Heart left ventricle (tissue), 13 donors: ENCODE measurements at regions not wholly inside any gene's neighbourhood (a gene's known extent, or its start where the extent isn't known, plus 50 kb on each side); places are given as distances from the start of the nearest gene placed in this dataset.
"Not testable (repeated sequence)": the region's sequence is repeated elsewhere in the genome, so short reads cannot be mapped to it uniquely, and the experiment has no call there.

Experiments used
- POLR2A ChIP-seq, 2 donors: fragments of 450-650 bp; IDR thresholded peaks; one replicate each; pipeline ENCODE4 v1.6.1; 2017; ENCODE audit warnings: antibody characterized with exemption in 2 of 2, mild to moderate bottlenecking in 2 of 2, moderate library complexity in 2 of 2
- TF ChIP-seq, protein P1 (sequence below), 12 donors: fragments of 200-600 bp; sonication (generic) in 4 of 12; IDR thresholded peaks; one replicate each; pipeline versions ENCODE4 v1.5.0 to v1.8.0; 2018 to 2022; ENCODE audit warnings: antibody characterized with exemption in 12 of 12, mild to moderate bottlenecking in 5 of 12
- donor health status: ischemic (EF 13 %, LVEDD 7.1; RV severe dilation, severe dysfunction).
- donor health status: DM: no; HTN: yes; CAD: no.
- donor health status: DM: no; HTN: no; CAD: no.
- donor health status: ischemic (EF 25% LVEDD 6.9; RV normal size, moderate dysfunction).
- donor health status: ischemic (EF 25% LVEDD 5.7; RV mildly dilated, moderate dysfunction).
- donor health status: ischemic (EF 35%, LVEDD 5.7; RV mildly dilated, moderate dysfunction).
- donor health status: nonischemic (EF 11% LVEDD 7.7; RV severe dilation, severe dysfunction).
- donor health status: DM: yes; HTN: yes; CAD: no.
- donor health status: PGD.
- donor health status: ischemic (EF 29% LVEDD 5.4; RV normal size, mild dysfunction).
- donor health status: nonischemic (EF 23%, LVEDD 6.1; RV moderate dilation, normal function).

DNA sequence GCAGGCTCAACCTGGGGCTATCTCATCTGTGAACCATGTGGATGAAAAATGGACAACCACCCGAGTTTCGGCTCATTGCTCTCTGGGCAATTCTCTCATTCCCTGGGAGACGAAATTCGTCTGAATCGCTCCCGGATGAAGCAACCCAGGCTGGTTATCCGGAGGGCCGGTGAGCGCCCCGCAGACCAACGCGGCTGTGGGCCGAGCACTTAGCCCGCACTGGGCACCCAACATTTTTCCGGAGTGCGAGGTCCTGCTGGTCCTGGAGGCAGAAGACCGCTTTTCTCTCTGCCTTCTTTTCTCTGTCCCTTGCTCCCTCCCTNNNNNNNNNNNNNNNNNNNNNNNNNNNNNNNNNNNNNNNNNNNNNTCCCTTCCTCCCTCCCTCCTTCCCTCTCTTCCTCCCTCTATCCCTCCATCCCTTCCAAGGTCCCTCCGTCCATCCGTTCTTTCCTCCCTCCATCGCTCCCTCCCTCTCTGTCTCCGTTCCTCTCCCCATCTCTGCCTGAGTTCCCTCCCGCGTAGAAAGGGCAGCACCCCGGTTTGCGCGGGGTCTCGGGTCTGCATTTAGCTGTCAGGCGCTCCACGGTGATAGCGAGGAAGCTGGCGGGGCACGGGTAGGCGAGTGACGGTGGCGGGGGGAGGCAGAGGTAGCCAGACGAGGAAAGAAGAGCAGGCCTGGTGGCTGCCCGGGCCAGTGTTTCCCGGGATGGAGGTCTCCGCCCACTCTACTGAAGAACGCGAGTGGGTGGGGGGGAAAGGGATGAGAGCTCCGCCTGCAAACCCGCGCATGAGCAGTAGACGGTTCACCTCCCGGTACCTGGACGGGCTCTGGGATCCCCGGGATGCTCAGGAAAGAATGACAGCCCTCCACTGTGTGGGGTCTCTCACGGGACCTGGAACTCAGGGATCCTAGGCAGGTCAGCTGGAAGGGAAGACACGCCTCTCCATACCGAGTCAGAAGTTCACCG lies 1809.7 kb upstream of the DEFB115 start:
- TF ChIP-seq, protein P1, sequence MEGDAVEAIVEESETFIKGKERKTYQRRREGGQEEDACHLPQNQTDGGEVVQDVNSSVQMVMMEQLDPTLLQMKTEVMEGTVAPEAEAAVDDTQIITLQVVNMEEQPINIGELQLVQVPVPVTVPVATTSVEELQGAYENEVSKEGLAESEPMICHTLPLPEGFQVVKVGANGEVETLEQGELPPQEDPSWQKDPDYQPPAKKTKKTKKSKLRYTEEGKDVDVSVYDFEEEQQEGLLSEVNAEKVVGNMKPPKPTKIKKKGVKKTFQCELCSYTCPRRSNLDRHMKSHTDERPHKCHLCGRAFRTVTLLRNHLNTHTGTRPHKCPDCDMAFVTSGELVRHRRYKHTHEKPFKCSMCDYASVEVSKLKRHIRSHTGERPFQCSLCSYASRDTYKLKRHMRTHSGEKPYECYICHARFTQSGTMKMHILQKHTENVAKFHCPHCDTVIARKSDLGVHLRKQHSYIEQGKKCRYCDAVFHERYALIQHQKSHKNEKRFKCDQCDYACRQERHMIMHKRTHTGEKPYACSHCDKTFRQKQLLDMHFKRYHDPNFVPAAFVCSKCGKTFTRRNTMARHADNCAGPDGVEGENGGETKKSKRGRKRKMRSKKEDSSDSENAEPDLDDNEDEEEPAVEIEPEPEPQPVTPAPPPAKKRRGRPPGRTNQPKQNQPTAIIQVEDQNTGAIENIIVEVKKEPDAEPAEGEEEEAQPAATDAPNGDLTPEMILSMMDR (IDR thresholded peaks at IDR 0.05): not testable (repeated sequence)
- not testable (repeated sequence) for TF ChIP-seq POLR2A (IDR thresholded peaks at IDR 0.05)
